Prostate gland (tissue), 2 donors: ENCODE measurements at regions not wholly inside any gene's neighbourhood (a gene's known extent, or its start where the extent isn't known, plus 50 kb on each side); places are given as distances from the start of the nearest gene placed in this dataset.

Experiments
- CTCF ChIP-seq, 4 experiments: fragments of 200-600 bp in 2 of 4; fragments of 450-650 bp in 2 of 4; sonication (generic) in 2 of 4; IDR thresholded peaks; 1 replicate in 3 of 4; 2 replicates in 1 of 4; pipeline ENCODE4 v1.5.1; 2016 to 2019; ENCODE audit warnings: antibody characterized with exemption in 4 of 4, mild to moderate bottlenecking in 2 of 4, moderate library complexity in 2 of 4
- POLR2A ChIP-seq: fragments of 450-650 bp; IDR thresholded peaks from one replicate; pipeline ENCODE4 v1.6.1; 2016; ENCODE audit warnings: antibody characterized with exemption, mild to moderate bottlenecking

GRCh38 chr9:129416821-129417539 lies 203.9 kb downstream of the C9orf50 start:
- TF ChIP-seq POLR2A (no peak), CTCF (IDR thresholded peaks at IDR 0.05) (no peak)
